ENCODE measurements at regions not wholly inside any gene's neighbourhood (a gene's known extent, or its start where the extent isn't known, plus 50 kb on each side); places are given as distances from the start of the nearest gene placed in this dataset.
A peak's percentile ranks its signal among the peaks of the same experiment; 100 is the strongest.

- TF ChIP-seq FOXK2 (conservative IDR thresholded peaks at IDR 0.05 in 1 of 2, IDR thresholded peaks at IDR 0.05 in 1 of 2; ENCODE audit: low read depth in 2 of 2), result no peak
- TF ChIP-seq DEAF1 (CRISPR knock-in tag; IDR thresholded peaks at IDR 0.05), result peak; percentile 19; the same call in 1 of the 2 replicates
- TF ChIP-seq TARDBP (IDR thresholded peaks at IDR 0.05), result 0 out of 2 replicates have a peak, but pooled peaks have one; percentile 49
- no peak for TF ChIP-seq CEBPZ (IDR thresholded peaks at IDR 0.05; ENCODE audit: borderline replicate concordance, low read depth, low read length)
- TF ChIP-seq THRAP3 (IDR thresholded peaks at IDR 0.05; ENCODE audit: borderline replicate concordance), result no peak
- no peak for TF ChIP-seq ZNF518B (CRISPR knock-in tag; IDR thresholded peaks at IDR 0.05)
- TF ChIP-seq NFIC (IDR thresholded peaks at IDR 0.05), result peak; percentile 29; the same call in 1 of the 2 replicates
- TF ChIP-seq ZNF445 (CRISPR knock-in tag; IDR thresholded peaks at IDR 0.05; ENCODE audit: low read depth), result no peak
These were observed 115.2 kb upstream of the NXT1 start (continued) for GRCh38 chr20:23235173-23236027.
